ENCODE measurements at regions not wholly inside any gene's neighbourhood (a gene's known extent, or its start where the extent isn't known, plus 50 kb on each side); places are given as distances from the start of the nearest gene placed in this dataset.
A peak's percentile ranks its signal among the peaks of the same experiment; 100 is the strongest.
"Not testable (repeated sequence)": the region's sequence is repeated elsewhere in the genome, so short reads cannot be mapped to it uniquely, and the experiment has no call there.

- no peak for DNase-seq
Measured at GRCh38 chr13:90448466-90449037, 898.9 kb upstream of the MIR17HG start.

- DNase-seq, result no peak
Measured at GRCh38 chr13:90453342-90453741, 894.1 kb upstream of the MIR17HG start.

GRCh38 chr13:90454002-90454636 lies 893.4 kb upstream of the MIR17HG start:
- peak; percentile 6 for DNase-seq

GRCh38 chr13:90455067-90455466 lies 892.4 kb upstream of the MIR17HG start:
- no peak for DNase-seq

GRCh38 chr13:90455823-90456222 lies 891.7 kb upstream of the MIR17HG start:
- no peak for DNase-seq

- no peak for DNase-seq
Measured at GRCh38 chr13:90461398-90461797, 886.1 kb upstream of the MIR17HG start.

GRCh38 chr13:90477216-90477615 lies 870.3 kb upstream of the MIR17HG start:
- no peak for DNase-seq

GRCh38 chr13:90483906-90484305 lies 863.6 kb upstream of the MIR17HG start:
- no peak for DNase-seq

GRCh38 chr13:90485436-90485835 lies 862.1 kb upstream of the MIR17HG start:
- no peak for DNase-seq

GRCh38 chr13:90492872-90493271 lies 854.6 kb upstream of the MIR17HG start:
- DNase-seq, result no peak

- DNase-seq, result no peak
Measured at GRCh38 chr13:90493667-90494066, 853.8 kb upstream of the MIR17HG start.

GRCh38 chr13:90494849-90495248 lies 852.6 kb upstream of the MIR17HG start:
- DNase-seq, result not testable (repeated sequence)

GRCh38 chr13:90498096-90498495 lies 849.4 kb upstream of the MIR17HG start:
- no peak for DNase-seq

- DNase-seq, result no peak
Measured at GRCh38 chr13:90498816-90499215, 848.7 kb upstream of the MIR17HG start.

GRCh38 chr13:90500569-90500968 lies 846.9 kb upstream of the MIR17HG start:
- DNase-seq, result no peak

GRCh38 chr13:90502153-90502552 lies 845.3 kb upstream of the MIR17HG start:
- no peak for DNase-seq

GRCh38 chr13:90502762-90503161 lies 844.7 kb upstream of the MIR17HG start:
- no peak for DNase-seq

GRCh38 chr13:90510319-90510718 lies 837.2 kb upstream of the MIR17HG start:
- DNase-seq, result no peak

GRCh38 chr13:90511903-90512302 lies 835.6 kb upstream of the MIR17HG start:
- DNase-seq, result no peak

GRCh38 chr13:90514712-90515111 lies 832.8 kb upstream of the MIR17HG start:
- DNase-seq, result not testable (repeated sequence)

- DNase-seq, result no peak
Measured at GRCh38 chr13:90518417-90518816, 829.1 kb upstream of the MIR17HG start.

GRCh38 chr13:90519157-90519556 lies 828.3 kb upstream of the MIR17HG start:
- DNase-seq, result no peak

- no peak for DNase-seq
Measured at GRCh38 chr13:90526711-90527110, 820.8 kb upstream of the MIR17HG start.

GRCh38 chr13:90531744-90532143 lies 815.7 kb upstream of the MIR17HG start:
- no peak for DNase-seq

GRCh38 chr13:90532861-90533492 lies 814.5 kb upstream of the MIR17HG start:
- DNase-seq, result no peak

All from COR-L47 (cell line).